ENCODE measurements at regions not wholly inside any gene's neighbourhood (a gene's known extent, or its start where the extent isn't known, plus 50 kb on each side); places are given as distances from the start of the nearest gene placed in this dataset.
A peak's percentile ranks its signal among the peaks of the same experiment; 100 is the strongest.

- no peaks in the 10 kb centered on the region for H3K36me3 ChIP-seq
- DNase-seq (ENCODE audit: low spot score in 2 of 2) = no peak
Observed at GRCh38 chr11:45345491-45345890, 59.4 kb upstream of the SYT13 start.

DNA sequence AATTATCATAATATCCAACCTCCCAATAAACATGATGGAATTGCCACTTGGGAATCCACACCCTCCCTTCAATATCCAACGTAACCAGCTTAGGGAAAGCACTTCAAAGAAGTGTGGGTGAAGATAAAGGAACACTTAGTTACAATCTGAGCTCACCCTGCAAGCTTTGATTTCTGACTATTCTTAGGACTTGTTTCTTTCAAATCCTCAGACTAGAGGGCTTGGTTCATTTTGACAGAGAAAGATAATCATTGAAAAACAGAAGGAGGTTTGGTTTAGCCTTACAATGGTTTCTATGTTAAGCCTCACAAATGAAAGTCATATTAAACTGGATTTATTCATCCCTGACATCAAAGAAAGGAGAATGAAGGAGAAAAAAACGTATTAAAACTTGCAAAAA, 57.9 kb upstream of the SYT13 start:
- TF ChIP-seq POLR2A (IDR thresholded peaks at IDR 0.05) = no peak
- TF ChIP-seq CTCF (IDR thresholded peaks at IDR 0.05) = no peak
- no peak for TF ChIP-seq POLR2AphosphoS5 (IDR thresholded peaks at IDR 0.05)
- no peak for TF ChIP-seq EP300 (IDR thresholded peaks at IDR 0.05)
- 36% methylated on average over 2 of the region's 2 CpGs for WGBS
- H3K27me3 ChIP-seq = peaks cover 10% of the 10 kb centered on the region
- H3K36me3 ChIP-seq = no peaks in the 10 kb centered on the region
- no peak for DNase-seq (ENCODE audit: low spot score in 2 of 2)
- no peak overlapping the region for H3K4me3 ChIP-seq
- no peaks in the 10 kb centered on the region for H3K9me3 ChIP-seq
- no peak overlapping the region for H3K27ac ChIP-seq
- peaks cover 9% of the 10 kb centered on the region for H3K4me1 ChIP-seq

More at GRCh38 chr11:45345491-45345890, 59.4 kb upstream of the SYT13 start:
- no peaks in the 10 kb centered on the region for H3K4me1 ChIP-seq
- H3K27ac ChIP-seq = no peak overlapping the region
- H3K27me3 ChIP-seq = peaks cover 10% of the 10 kb centered on the region
- no peak for TF ChIP-seq CTCF (IDR thresholded peaks at IDR 0.05)
- no peak for TF ChIP-seq EP300 (IDR thresholded peaks at IDR 0.05)
- no peak for TF ChIP-seq POLR2A (IDR thresholded peaks at IDR 0.05)
- no peak for TF ChIP-seq POLR2AphosphoS5 (IDR thresholded peaks at IDR 0.05)
- 94% methylated on average over 2 of the region's 2 CpGs for WGBS
- H3K4me3 ChIP-seq = no peak overlapping the region
- H3K9me3 ChIP-seq = no peaks in the 10 kb centered on the region

DNA sequence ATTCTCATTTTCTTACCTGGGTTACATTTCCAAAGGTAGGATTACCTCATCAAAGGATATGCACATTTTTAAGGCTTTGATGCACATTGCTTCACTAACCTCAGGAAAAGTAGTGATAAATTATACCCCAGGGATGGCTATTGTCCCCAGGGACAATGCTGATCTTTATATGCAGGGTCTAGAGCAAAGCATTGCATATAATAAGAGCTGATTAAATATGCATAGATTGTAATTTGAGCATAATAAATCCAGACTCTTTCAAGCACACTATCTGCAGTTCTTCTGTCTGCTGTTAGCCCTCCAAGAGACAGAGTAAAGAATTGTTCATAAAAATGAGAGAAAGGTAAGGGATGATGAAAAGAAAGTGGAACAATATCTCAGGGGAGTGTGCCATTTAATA, 57.3 kb upstream of the SYT13 start:
- TF ChIP-seq CTCF (IDR thresholded peaks at IDR 0.05) (no peak), POLR2AphosphoS5 (IDR thresholded peaks at IDR 0.05) (no peak), POLR2A (IDR thresholded peaks at IDR 0.05) (no peak), EP300 (IDR thresholded peaks at IDR 0.05) (no peak)
- no peak for DNase-seq (ENCODE audit: low spot score in 2 of 2)

GRCh38 chr11:45341372-45341771, 55.2 kb upstream of the SYT13 start:
- no peak for DNase-seq (ENCODE audit: low spot score in 2 of 2)
- peaks cover 6% of the 10 kb centered on the region for H3K27me3 ChIP-seq
- H3K4me1 ChIP-seq = peaks cover 11% of the 10 kb centered on the region
- H3K27ac ChIP-seq = no peak overlapping the region
- no peaks in the 10 kb centered on the region for H3K36me3 ChIP-seq
- H3K4me3 ChIP-seq = no peak overlapping the region
- no peak for TF ChIP-seq CTCF (IDR thresholded peaks at IDR 0.05)
- no peak for TF ChIP-seq EP300 (IDR thresholded peaks at IDR 0.05)
- TF ChIP-seq POLR2AphosphoS5 (IDR thresholded peaks at IDR 0.05) = no peak
- TF ChIP-seq POLR2A (IDR thresholded peaks at IDR 0.05) = no peak
- no peaks in the 10 kb centered on the region for H3K9me3 ChIP-seq
- WGBS = 86% methylated on average over 7 of the region's 7 CpGs

More for the DNA sequence above, 57.3 kb upstream of the SYT13 start:
- no peaks in the 10 kb centered on the region for H3K9me3 ChIP-seq
- H3K4me3 ChIP-seq = no peak overlapping the region
- H3K4me1 ChIP-seq = peaks cover 9% of the 10 kb centered on the region
- no peaks in the 10 kb centered on the region for H3K36me3 ChIP-seq
- H3K27me3 ChIP-seq = peaks cover 10% of the 10 kb centered on the region
- no peak overlapping the region for H3K27ac ChIP-seq

DNA sequence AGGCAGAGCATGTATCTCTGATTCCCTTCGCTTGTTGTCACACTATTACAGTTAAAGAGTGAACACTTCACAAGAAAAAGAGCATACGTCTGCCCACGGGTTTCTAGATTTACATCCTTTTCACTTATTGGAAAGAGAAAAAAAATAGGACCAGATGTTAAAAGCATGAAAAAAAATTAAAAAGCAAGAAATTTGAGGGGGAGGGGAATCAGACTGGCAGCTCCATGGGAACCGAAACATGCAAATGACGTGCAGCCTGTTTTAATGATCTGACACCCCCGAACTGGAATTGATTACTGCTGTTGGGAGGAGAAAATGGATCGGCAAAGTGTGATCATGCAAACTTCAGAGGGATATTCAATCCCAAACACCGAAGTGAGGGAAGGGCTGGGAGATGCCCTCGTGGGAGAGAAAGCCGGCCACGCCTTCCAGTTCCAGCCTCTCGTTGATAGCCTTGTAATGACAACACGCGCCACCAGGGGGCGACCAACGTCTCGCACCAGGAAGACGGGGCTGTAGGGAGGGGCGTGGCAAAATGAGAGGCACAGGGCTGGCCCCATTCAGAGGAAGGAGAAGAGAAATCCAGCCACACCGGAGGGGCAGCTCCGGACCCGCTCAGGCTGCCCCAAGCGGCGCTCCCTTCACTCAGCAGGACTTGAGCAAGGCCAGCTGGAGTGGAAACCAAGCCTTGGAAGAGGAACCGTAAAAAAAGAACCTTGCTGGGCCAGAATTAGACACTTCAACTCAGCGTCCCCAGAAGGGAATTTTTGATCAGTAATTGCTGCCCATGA, 53.8 kb upstream of the SYT13 start:
- H3K27ac ChIP-seq = no peak overlapping the region
- TF ChIP-seq POLR2A (IDR thresholded peaks at IDR 0.05) (no peak), CTCF (IDR thresholded peaks at IDR 0.05) (peak; percentile 87)
- no peaks in the 10 kb centered on the region for H3K9me3 ChIP-seq
- DNase-seq (ENCODE audit: low spot score in 2 of 2) = peak; percentile 95 to 96
- WGBS = 8% methylated on average over 26 of the region's 26 CpGs
- H3K4me1 ChIP-seq = peaks cover 11% of the 10 kb centered on the region
- no peaks in the 10 kb centered on the region for H3K27me3 ChIP-seq
- no peaks in the 10 kb centered on the region for H3K36me3 ChIP-seq
- H3K4me3 ChIP-seq = peak overlapping the region; percentile 25

All from suprapubic skin (tissue), 4 donors.